AG04450 (cell line): ENCODE measurements at regions not wholly inside any gene's neighbourhood (a gene's known extent, or its start where the extent isn't known, plus 50 kb on each side); places are given as distances from the start of the nearest gene placed in this dataset.

Source experiments
- CTCF ChIA-PET: fragments of 300-600, 350-600 bp; formaldehyde crosslinking; extraction: SDS; loops from one replicate; lab custom pipeline; 2022; ENCODE audit warnings: antibody characterized with exemption, inconsistent platforms; lab: Charles Lee
- POLR2A ChIA-PET: fragments of 350-600 bp; formaldehyde crosslinking; extraction: SDS; loops from one replicate; lab custom pipeline; 2021; ENCODE audit warnings: antibody characterized with exemption, inconsistent platforms; lab: Yijun Ruan, JAX
- DNase-seq: peaks from one replicate; pipeline ENCODE4 v3.0.0-alpha.2; 2011; ENCODE audit warnings: low read depth, low spot score
- H3K27ac ChIP-seq: one replicate; pipeline ENCODE4 v1.5.1; 2012; ENCODE audit warnings: low read depth, low read length, control low read depth
- H3K27me3 ChIP-seq: one replicate; pipeline ENCODE4 v1.6.0; 2012; ENCODE audit warnings: low read length; ENCODE audit not compliant: control insufficient read depth, insufficient read depth
- H3K4me3 ChIP-seq: 2 replicates; pipeline ENCODE4 v1.5.1; 2011; ENCODE audit warnings: mild to moderate bottlenecking, low read depth, low read length, control low read depth
- H3K9me3 ChIP-seq: 2 replicates; pipeline ENCODE4 v1.5.1; 2012; ENCODE audit warnings: low read length; ENCODE audit not compliant: control insufficient read depth, insufficient read depth
- TF ChIP-seq, protein P1 (sequence below): IDR thresholded peaks from 2 replicates; pipeline ENCODE4 v1.5.1; 2011; ENCODE audit warnings: low read depth, low read length, control low read depth, inconsistent platforms

DNA sequence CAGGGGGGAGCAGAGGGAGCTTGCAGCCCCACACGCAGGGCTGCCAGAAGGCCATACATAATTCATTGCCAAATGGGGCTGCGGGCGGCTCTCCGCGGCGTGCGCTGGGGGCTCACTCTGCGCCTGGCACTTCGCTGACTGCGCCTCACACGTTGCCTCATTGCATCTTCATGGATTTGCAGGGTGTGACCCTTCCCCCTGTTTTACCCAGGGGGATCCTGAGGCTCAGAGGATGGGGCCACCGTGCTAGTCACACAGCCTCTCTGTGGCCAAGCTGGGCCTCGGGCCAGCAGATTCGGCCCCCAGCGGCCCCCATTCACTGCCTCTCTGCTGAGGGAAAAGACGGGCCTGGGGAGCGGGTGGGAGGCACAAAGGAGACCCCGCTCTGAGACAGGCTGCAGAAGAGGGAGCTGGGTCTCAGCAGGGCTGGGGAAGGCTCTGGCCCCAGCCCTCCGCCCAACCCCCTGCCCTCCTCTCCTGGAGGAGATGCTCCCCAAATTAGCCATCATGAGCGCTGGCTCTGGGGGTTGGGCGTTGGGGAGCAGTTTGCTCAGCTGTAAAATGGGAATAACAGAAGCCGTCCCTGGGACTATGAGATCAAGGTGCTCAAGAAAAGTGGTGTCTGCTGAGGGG lies 115.5 kb downstream of the C9orf50 start:
- POLR2A ChIA-PET = interaction anchor here (1.7 kb wide), 1 partner anchor 9 kb away, joined by 7 read pairs; no protein-coding TSS in a partner anchor
- Histone ChIP-seq H3K9me3 (peaks cover 7% of the 10 kb centered on the region), H3K27me3 (no peaks in the 10 kb centered on the region), H3K4me3 (no peak overlapping the region), H3K27ac (no peak overlapping the region)
- DNase-seq = no peak
- CTCF ChIA-PET = no interaction called here
- TF ChIP-seq, protein P1, sequence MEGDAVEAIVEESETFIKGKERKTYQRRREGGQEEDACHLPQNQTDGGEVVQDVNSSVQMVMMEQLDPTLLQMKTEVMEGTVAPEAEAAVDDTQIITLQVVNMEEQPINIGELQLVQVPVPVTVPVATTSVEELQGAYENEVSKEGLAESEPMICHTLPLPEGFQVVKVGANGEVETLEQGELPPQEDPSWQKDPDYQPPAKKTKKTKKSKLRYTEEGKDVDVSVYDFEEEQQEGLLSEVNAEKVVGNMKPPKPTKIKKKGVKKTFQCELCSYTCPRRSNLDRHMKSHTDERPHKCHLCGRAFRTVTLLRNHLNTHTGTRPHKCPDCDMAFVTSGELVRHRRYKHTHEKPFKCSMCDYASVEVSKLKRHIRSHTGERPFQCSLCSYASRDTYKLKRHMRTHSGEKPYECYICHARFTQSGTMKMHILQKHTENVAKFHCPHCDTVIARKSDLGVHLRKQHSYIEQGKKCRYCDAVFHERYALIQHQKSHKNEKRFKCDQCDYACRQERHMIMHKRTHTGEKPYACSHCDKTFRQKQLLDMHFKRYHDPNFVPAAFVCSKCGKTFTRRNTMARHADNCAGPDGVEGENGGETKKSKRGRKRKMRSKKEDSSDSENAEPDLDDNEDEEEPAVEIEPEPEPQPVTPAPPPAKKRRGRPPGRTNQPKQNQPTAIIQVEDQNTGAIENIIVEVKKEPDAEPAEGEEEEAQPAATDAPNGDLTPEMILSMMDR = no peak

DNA sequence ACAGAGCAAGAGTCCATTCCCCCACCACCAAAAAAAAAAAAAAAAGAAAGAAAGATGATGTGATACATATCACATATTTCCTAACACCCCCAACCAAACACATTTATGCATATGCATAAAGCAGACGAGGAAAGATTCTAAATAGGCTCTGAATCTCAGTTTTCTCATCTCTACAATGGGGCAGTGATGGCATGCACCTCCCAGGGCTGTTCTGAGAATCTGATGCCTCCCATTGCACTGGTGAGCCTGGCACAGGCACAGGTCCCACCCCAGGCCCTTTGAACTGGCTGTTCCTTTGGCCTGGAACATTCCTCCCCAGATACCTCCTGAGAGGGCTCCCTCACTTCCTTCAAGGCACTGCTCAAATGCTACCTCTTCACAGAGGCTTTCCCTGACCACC lies 116.5 kb downstream of the C9orf50 start:
- TF ChIP-seq, protein P1 = no peak
- ChIA-PET CTCF (no interaction called here), POLR2A (interaction anchor here (0.7 to 1.7 kb wide), 4 partner anchors 8 to 68 kb away, joined by 4 to 10 read pairs (median 6); no protein-coding TSS in a partner anchor)
- Histone ChIP-seq H3K4me3 (no peak overlapping the region), H3K27me3 (no peaks in the 10 kb centered on the region), H3K9me3 (no peaks in the 10 kb centered on the region), H3K27ac (no peak overlapping the region)
- DNase-seq = no peak

DNA sequence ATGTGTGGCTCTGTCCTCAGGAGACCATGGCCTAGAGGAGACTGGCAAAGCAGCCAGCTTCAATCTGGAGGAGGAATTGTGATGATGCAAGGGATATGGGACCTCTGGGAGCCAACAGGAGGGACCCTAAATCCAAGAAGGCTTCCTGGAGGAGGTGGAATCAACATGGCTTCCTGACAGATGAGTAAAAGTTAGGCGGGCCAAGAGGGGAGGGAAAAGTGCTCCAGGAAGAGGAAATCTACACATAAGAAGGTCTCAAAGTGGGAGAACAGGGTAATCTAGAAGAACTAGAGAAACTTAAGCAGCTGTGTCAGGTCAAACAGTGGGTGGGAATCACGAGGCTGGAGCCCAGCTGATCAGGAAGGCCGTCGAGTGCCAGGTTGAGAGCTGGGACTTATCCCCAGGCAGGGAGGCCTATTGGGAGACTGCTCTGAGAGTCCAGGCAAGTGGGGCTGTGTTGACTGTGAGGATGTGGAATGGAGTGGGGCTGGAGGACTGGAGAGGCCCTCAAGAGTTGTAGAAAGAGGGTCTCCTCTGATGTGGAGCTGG lies 119.1 kb downstream of the C9orf50 start:
- DNase-seq = no peak
- ChIA-PET CTCF (interaction anchor here (0.6 to 1.4 kb wide), 6 partner anchors 18 to 370 kb away, joined by 3 to 4 read pairs (median 3); no protein-coding TSS in a partner anchor), POLR2A (interaction anchor here (0.6 to 2.1 kb wide), 3 partner anchors 19 to 327 kb away, joined by 4 to 9 read pairs (median 4); partner anchors contain the start of gene IER5L)

DNA sequence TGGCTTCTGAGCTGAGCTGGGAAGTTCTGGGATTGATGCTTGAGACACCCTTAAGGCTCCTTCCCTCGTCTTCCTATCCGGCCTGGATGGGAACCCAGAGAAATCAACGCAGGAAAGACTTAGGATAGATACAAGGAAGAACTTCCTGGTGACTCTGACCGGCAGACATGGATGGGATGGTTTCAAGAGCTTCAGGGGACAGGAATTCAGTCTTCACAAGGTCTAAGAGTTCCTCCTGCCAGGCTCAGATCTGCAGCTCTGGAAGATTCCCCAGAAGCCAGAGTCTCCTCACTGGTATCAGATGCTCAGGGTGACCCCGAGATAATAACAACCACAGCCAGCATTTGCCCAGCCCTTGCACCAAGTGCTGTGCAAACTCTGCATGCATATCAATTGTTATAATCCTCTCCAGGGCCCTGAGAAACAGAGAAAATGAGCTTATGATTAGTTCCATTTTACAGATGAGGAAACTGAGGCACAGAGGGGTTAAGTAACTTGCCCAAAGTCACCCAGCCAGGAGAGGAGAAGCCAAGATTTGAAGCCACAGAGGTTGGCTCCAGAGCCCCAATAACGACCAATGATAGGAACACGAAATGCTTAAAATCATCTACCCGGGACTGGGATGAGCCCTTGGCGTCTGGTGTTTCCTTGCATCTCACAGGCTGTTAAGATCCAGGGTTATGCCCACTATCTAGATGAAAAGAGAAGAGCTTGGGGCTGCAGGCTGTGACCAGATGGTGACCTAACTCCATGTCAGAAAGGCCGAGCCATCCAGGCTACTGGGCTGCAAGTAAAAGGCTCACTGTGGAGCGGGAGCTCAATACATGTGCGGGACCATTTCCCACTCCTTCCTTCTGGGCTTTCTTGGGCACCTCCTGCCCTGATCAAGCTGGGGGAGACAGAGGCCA lies 119.8 kb downstream of the C9orf50 start:
- peak overlapping the region; percentile 52 for H3K27ac ChIP-seq

More for the DNA sequence above, 119.1 kb downstream of the C9orf50 start:
- TF ChIP-seq, protein P1 = no peak
- H3K27ac ChIP-seq = peak overlapping the region; percentile 31
- H3K4me3 ChIP-seq = no peak overlapping the region
- no peaks in the 10 kb centered on the region for H3K27me3 ChIP-seq
- H3K9me3 ChIP-seq = no peaks in the 10 kb centered on the region

More for the DNA sequence above, 119.8 kb downstream of the C9orf50 start:
- H3K9me3 ChIP-seq = no peaks in the 10 kb centered on the region
- H3K4me3 ChIP-seq = no peak overlapping the region
- TF ChIP-seq, protein P1 = no peak
- no peaks in the 10 kb centered on the region for H3K27me3 ChIP-seq
- DNase-seq = no peak
- ChIA-PET POLR2A (interaction anchor here (0.6 to 2.1 kb wide), 3 partner anchors 33 to 327 kb away, joined by 3 to 9 read pairs (median 4); partner anchors contain the start of gene IER5L), CTCF (interaction anchor here (0.6 to 1.4 kb wide), 8 partner anchors 18 to 369 kb away, joined by 3 to 5 read pairs (median 3); no protein-coding TSS in a partner anchor)
